ENCODE measurements at regions not wholly inside any gene's neighbourhood (a gene's known extent, or its start where the extent isn't known, plus 50 kb on each side); places are given as distances from the start of the nearest gene placed in this dataset.

GRCh38 chr5:103445426-103446035, 117.1 kb downstream of the NUDT12 start:
- Histone ChIP-seq H4K20me1 (ENCODE audit: insufficient read depth) (no peaks in the 10 kb centered on the region), H3K9ac (ENCODE audit: low read length) (no peak overlapping the region), H3K4me3 (ENCODE audit: low read length) (no peak overlapping the region), H3K9me2 (ENCODE audit: insufficient read depth, low read length) (no peaks in the 10 kb centered on the region), H3F3A (ENCODE audit: insufficient read depth, low read length, poor library complexity, severe bottlenecking) (no peaks in the 10 kb centered on the region), H3K36me3 (ENCODE audit: insufficient read depth, low read length) (no peaks in the 10 kb centered on the region), H3K9me3 (ENCODE audit: low read length) (no peaks in the 10 kb centered on the region), H3K27ac (ENCODE audit: low read length) (no peak overlapping the region), H2AFZ (ENCODE audit: low read depth, low read length) (no peak overlapping the region), H3K79me2 (replicated peaks; ENCODE audit: insufficient read depth, low read length) (no peaks in the 10 kb centered on the region), H3K27me3 (ENCODE audit: insufficient read depth, low read depth, low read length) (no peaks in the 10 kb centered on the region), H3K4me2 (ENCODE audit: low read length) (no peak overlapping the region)
- TF ChIP-seq POLR2AphosphoS5 (IDR thresholded peaks at IDR 0.05), result no peak
- TF ChIP-seq, protein P1, sequence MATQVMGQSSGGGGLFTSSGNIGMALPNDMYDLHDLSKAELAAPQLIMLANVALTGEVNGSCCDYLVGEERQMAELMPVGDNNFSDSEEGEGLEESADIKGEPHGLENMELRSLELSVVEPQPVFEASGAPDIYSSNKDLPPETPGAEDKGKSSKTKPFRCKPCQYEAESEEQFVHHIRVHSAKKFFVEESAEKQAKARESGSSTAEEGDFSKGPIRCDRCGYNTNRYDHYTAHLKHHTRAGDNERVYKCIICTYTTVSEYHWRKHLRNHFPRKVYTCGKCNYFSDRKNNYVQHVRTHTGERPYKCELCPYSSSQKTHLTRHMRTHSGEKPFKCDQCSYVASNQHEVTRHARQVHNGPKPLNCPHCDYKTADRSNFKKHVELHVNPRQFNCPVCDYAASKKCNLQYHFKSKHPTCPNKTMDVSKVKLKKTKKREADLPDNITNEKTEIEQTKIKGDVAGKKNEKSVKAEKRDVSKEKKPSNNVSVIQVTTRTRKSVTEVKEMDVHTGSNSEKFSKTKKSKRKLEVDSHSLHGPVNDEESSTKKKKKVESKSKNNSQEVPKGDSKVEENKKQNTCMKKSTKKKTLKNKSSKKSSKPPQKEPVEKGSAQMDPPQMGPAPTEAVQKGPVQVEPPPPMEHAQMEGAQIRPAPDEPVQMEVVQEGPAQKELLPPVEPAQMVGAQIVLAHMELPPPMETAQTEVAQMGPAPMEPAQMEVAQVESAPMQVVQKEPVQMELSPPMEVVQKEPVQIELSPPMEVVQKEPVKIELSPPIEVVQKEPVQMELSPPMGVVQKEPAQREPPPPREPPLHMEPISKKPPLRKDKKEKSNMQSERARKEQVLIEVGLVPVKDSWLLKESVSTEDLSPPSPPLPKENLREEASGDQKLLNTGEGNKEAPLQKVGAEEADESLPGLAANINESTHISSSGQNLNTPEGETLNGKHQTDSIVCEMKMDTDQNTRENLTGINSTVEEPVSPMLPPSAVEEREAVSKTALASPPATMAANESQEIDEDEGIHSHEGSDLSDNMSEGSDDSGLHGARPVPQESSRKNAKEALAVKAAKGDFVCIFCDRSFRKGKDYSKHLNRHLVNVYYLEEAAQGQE (IDR thresholded peaks at IDR 0.05; ENCODE audit: borderline replicate concordance), result no peak
- TF ChIP-seq CTCF (IDR thresholded peaks at IDR 0.05; ENCODE audit: poor library complexity, severe bottlenecking), result no peak
- no peak for TF ChIP-seq SMC3 (conservative IDR thresholded peaks at IDR 0.05; ENCODE audit: poor library complexity)
- TF ChIP-seq EP300 (conservative IDR thresholded peaks at IDR 0.05; ENCODE audit: poor library complexity, severe bottlenecking), result no peak
- no peak for TF ChIP-seq EZH2 (IDR thresholded peaks at IDR 0.05; ENCODE audit: borderline replicate concordance, insufficient read depth, low read length, poor library complexity, severe bottlenecking)
- no peak for TF ChIP-seq MXI1 (conservative IDR thresholded peaks at IDR 0.05; ENCODE audit: poor library complexity, severe bottlenecking)
- no peak for TF ChIP-seq TAF1 (IDR thresholded peaks at IDR 0.05; ENCODE audit: low read depth)
- no peak for TF ChIP-seq RAD21 (conservative IDR thresholded peaks at IDR 0.05)

GRCh38 chr5:103444333-103445038, 118.1 kb downstream of the NUDT12 start:
- Histone ChIP-seq H4K20me1 (ENCODE audit: insufficient read depth) (no peaks in the 10 kb centered on the region), H3K4me3 (ENCODE audit: low read length) (no peak overlapping the region), H3K9ac (ENCODE audit: low read length) (no peak overlapping the region), H3K27ac (ENCODE audit: low read length) (no peak overlapping the region), H3K27me3 (ENCODE audit: insufficient read depth, low read depth, low read length) (no peaks in the 10 kb centered on the region), H3K79me2 (replicated peaks; ENCODE audit: insufficient read depth, low read length) (no peaks in the 10 kb centered on the region), H3F3A (ENCODE audit: insufficient read depth, low read length, poor library complexity, severe bottlenecking) (no peaks in the 10 kb centered on the region), H3K9me2 (ENCODE audit: insufficient read depth, low read length) (no peaks in the 10 kb centered on the region), H2AFZ (ENCODE audit: low read depth, low read length) (no peak overlapping the region), H3K36me3 (ENCODE audit: insufficient read depth, low read length) (no peaks in the 10 kb centered on the region), H3K9me3 (ENCODE audit: low read length) (no peaks in the 10 kb centered on the region), H3K4me2 (ENCODE audit: low read length) (no peak overlapping the region)
- TF ChIP-seq MXI1 (conservative IDR thresholded peaks at IDR 0.05; ENCODE audit: poor library complexity, severe bottlenecking), result no peak
- no peak for TF ChIP-seq POLR2AphosphoS5 (IDR thresholded peaks at IDR 0.05)
- TF ChIP-seq EP300 (conservative IDR thresholded peaks at IDR 0.05; ENCODE audit: poor library complexity, severe bottlenecking), result no peak
- no peak for TF ChIP-seq TAF1 (IDR thresholded peaks at IDR 0.05; ENCODE audit: low read depth)
- no peak for TF ChIP-seq SMC3 (conservative IDR thresholded peaks at IDR 0.05; ENCODE audit: poor library complexity)
- no peak for TF ChIP-seq RAD21 (conservative IDR thresholded peaks at IDR 0.05)
- TF ChIP-seq CTCF (IDR thresholded peaks at IDR 0.05; ENCODE audit: poor library complexity, severe bottlenecking), result no peak
- no peak for TF ChIP-seq EZH2 (IDR thresholded peaks at IDR 0.05; ENCODE audit: borderline replicate concordance, insufficient read depth, low read length, poor library complexity, severe bottlenecking)
